Neuronal stem cell (in vitro differentiated cells): ENCODE measurements at regions not wholly inside any gene's neighbourhood (a gene's known extent, or its start where the extent isn't known, plus 50 kb on each side); places are given as distances from the start of the nearest gene placed in this dataset.

Source experiments
- DNase-seq: peaks from one replicate; pipeline ENCODE4 v3.0.0-alpha.2; 2013; ENCODE audit warnings: low spot score
- H2AFZ ChIP-seq: one replicate; pipeline ENCODE4 v1.6.1; 2013; ENCODE audit warnings: mild to moderate bottlenecking, low read length, inconsistent platforms
- H2AK5ac ChIP-seq: 2 replicates; pipeline ENCODE4 v1.6.1; 2013; ENCODE audit warnings: low read depth, mild to moderate bottlenecking, inconsistent platforms, low read length, moderate library complexity, mixed read lengths
- H2BK120ac ChIP-seq: 2 replicates; pipeline ENCODE4 v1.6.1; 2013; ENCODE audit warnings: low read depth, mild to moderate bottlenecking, inconsistent platforms, low read length, moderate library complexity, mixed read lengths
- H2BK12ac ChIP-seq: one replicate; pipeline ENCODE4 v1.6.1; 2013; ENCODE audit warnings: low read length, inconsistent platforms
- H2BK15ac ChIP-seq: 2 replicates; pipeline ENCODE4 v1.6.1; 2013; ENCODE audit warnings: mild to moderate bottlenecking, low read length, inconsistent platforms, mixed read lengths
- H2BK5ac ChIP-seq: one replicate; pipeline ENCODE4 v1.6.1; 2013; ENCODE audit warnings: inconsistent platforms, mild to moderate bottlenecking, low read length, moderate library complexity
- H3K14ac ChIP-seq: one replicate; pipeline ENCODE4 v1.6.1; 2013; ENCODE audit warnings: low read length, inconsistent platforms
- H3K18ac ChIP-seq: 2 replicates; pipeline ENCODE4 v1.6.1; 2013; ENCODE audit warnings: low read length, inconsistent platforms
- H3K23ac ChIP-seq: 2 replicates; pipeline ENCODE4 v1.6.1; 2013; ENCODE audit warnings: low read depth, mild to moderate bottlenecking, mixed read lengths, low read length, inconsistent platforms; ENCODE audit not compliant: poor library complexity
- H3K27ac ChIP-seq: replicated peaks from 3 replicates; pipeline ENCODE4 v1.5.1; 2013; ENCODE audit warnings: low read length, inconsistent platforms
- H3K27me3 ChIP-seq, 3 experiments: 2 replicates each; pipeline ENCODE4 v1.6.1; 2013; ENCODE audit warnings: low read length in 3 of 3, mild to moderate bottlenecking in 2 of 3, inconsistent platforms in 1 of 3, low read depth in 1 of 3, mixed read lengths in 1 of 3, moderate library complexity in 1 of 3; ENCODE audit not compliant: control insufficient read depth in 3 of 3, insufficient read depth in 3 of 3
- H3K36me3 ChIP-seq, 2 donors: replicated peaks in 1 of 2; 2 replicates each; pipeline ENCODE4 v1.6.1; 2013; ENCODE audit warnings: low read length in 2 of 2; ENCODE audit not compliant: control insufficient read depth in 2 of 2, insufficient read depth in 2 of 2
- H3K4ac ChIP-seq: 2 replicates; pipeline ENCODE4 v1.6.1; 2013; ENCODE audit warnings: inconsistent platforms, mild to moderate bottlenecking, low read length, moderate library complexity
- H3K4me1 ChIP-seq, 2 donors: 1 replicate in 1 of 2; 2 replicates in 1 of 2; pipeline ENCODE4 v1.6.1; 2013; ENCODE audit warnings: low read length in 2 of 2, low read depth in 1 of 2; ENCODE audit not compliant: control insufficient read depth in 2 of 2, insufficient read depth in 1 of 2
- H3K4me2 ChIP-seq: one replicate; pipeline ENCODE4 v1.6.1; 2013; ENCODE audit warnings: mild to moderate bottlenecking, low read length, inconsistent platforms; ENCODE audit not compliant: insufficient read depth, poor library complexity, severe bottlenecking
- H3K4me3 ChIP-seq, 2 donors: 2 replicates each; pipeline ENCODE4 v1.5.1; 2013; ENCODE audit warnings: low read length in 2 of 2, mild to moderate bottlenecking in 2 of 2, inconsistent platforms in 1 of 2, moderate library complexity in 1 of 2
- H3K79me1 ChIP-seq: one replicate; pipeline ENCODE4 v1.6.1; 2013; ENCODE audit warnings: low read depth, mild to moderate bottlenecking, inconsistent platforms, low read length, moderate library complexity
- H3K9ac ChIP-seq: one replicate; pipeline ENCODE4 v1.6.1; 2013; ENCODE audit warnings: mild to moderate bottlenecking, low read depth, low read length, inconsistent platforms; ENCODE audit not compliant: poor library complexity
- H3K9me3 ChIP-seq, 2 donors: replicated peaks in 1 of 2; 2 replicates each; pipeline versions ENCODE3 to v1.6.1; 2013; ENCODE audit warnings: low read length in 2 of 2, mild to moderate bottlenecking in 2 of 2, inconsistent platforms in 1 of 2, low read depth in 1 of 2, mixed read lengths in 1 of 2, moderate library complexity in 1 of 2; ENCODE audit not compliant: control insufficient read depth in 2 of 2, insufficient read depth in 1 of 2
- H4K8ac ChIP-seq: one replicate; pipeline ENCODE4 v1.6.1; 2013; ENCODE audit warnings: low read depth, mild to moderate bottlenecking, inconsistent platforms, low read length, moderate library complexity
- H4K91ac ChIP-seq: one replicate; pipeline ENCODE4 v1.6.1; 2013; ENCODE audit warnings: low read length, low read depth, mild to moderate bottlenecking, inconsistent platforms; ENCODE audit not compliant: poor library complexity
- WGBS, 2 donors: extraction: QIAGEN DNeasy Blood & Tissue Kit; methylation state at CpG; one replicate each; pipeline ENCODE4 v1.1.7; 2013; ENCODE audit warnings: missing lambda C conversion rate in 2 of 2, mixed read lengths in 1 of 2; ENCODE audit not compliant: insufficient read length in 2 of 2, insufficient replicate concordance in 1 of 2; ENCODE audit errors: extremely low coverage in 2 of 2; 5-methylcytosine and 5-hydroxymethylcytosine counted together

GRCh38 chr14:42111355-42111754 is 504.7 kb downstream of the LRFN5 start:
- no peak overlapping the region for H2BK12ac ChIP-seq
- no peak overlapping the region for H3K14ac ChIP-seq
- H4K91ac ChIP-seq: no peak overlapping the region
- H3K9ac ChIP-seq: no peak overlapping the region
- H3K4ac ChIP-seq: no peak overlapping the region
- H3K4me2 ChIP-seq: no peak overlapping the region
- no peak overlapping the region for H3K27ac ChIP-seq
- no peaks in the 10 kb centered on the region for H3K36me3 ChIP-seq
- no peak overlapping the region for H2BK15ac ChIP-seq
- no peak overlapping the region for H2AK5ac ChIP-seq
- H3K79me1 ChIP-seq: no peaks in the 10 kb centered on the region
- no peak overlapping the region for H4K8ac ChIP-seq
- H3K9me3 ChIP-seq: peaks cover 9 to 10% of the 10 kb centered on the region in 2 donors
- no peak overlapping the region for H3K23ac ChIP-seq
- H3K4me1 ChIP-seq: no peaks in the 10 kb centered on the region
- H3K18ac ChIP-seq: no peak overlapping the region
- no peak overlapping the region for H2BK5ac ChIP-seq
- no peak for DNase-seq
- no CpG with 5 or more reads among the region's 2 CpGs for WGBS, 2 donors
- no peaks in the 10 kb centered on the region for H3K27me3 ChIP-seq
- H2BK120ac ChIP-seq: no peak overlapping the region
- H3K4me3 ChIP-seq: no peak overlapping the region
- H2AFZ ChIP-seq: no peak overlapping the region

- Histone ChIP-seq H3K9ac (no peak overlapping the region), H3K79me1 (no peaks in the 10 kb centered on the region), H3K4me3 (no peak overlapping the region), H3K9me3 (peaks cover 9 to 10% of the 10 kb centered on the region in 2 donors), H2BK15ac (no peak overlapping the region), H2AFZ (peak overlapping the region; percentile 3), H3K27ac (no peak overlapping the region), H2BK12ac (no peak overlapping the region), H2AK5ac (no peak overlapping the region), H3K14ac (peak overlapping the region; percentile 17), H2BK5ac (no peak overlapping the region), H3K4me2 (no peak overlapping the region), H3K18ac (no peak overlapping the region), H2BK120ac (no peak overlapping the region), H3K36me3 (no peaks in the 10 kb centered on the region), H3K27me3 (no peaks in the 10 kb centered on the region), H4K8ac (no peak overlapping the region), H3K4ac (no peak overlapping the region), H3K4me1 (no peaks in the 10 kb centered on the region), H3K23ac (no peak overlapping the region), H4K91ac (no peak overlapping the region)
- no peak for DNase-seq
- no CpG with 5 or more reads among the region's 1 CpG for WGBS, 2 donors
Measured at GRCh38 chr14:42110167-42110566, 503.5 kb downstream of the LRFN5 start.

DNA sequence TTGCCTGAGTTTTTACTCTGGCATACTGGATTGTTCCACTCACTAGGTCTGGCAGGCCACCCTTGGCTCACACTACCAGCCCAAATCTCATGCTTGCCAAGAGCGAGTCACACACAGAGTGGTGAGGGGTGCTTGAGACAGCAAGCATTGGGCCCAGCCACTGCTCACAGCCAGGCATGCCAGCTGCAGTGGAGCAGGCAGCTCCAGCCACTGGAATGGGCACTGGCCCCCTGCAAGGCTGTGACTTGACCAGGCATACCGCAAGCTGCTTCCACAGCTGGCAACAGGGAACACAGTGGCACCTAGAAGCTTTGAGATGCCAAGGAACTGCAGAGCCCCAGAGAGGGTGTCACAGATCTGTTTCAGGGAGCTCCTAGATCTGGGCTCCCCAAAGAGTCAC is 488.5 kb downstream of the LRFN5 start:
- H3K4me3 ChIP-seq: peak overlapping the region in 1 of 2 donors; percentile 22
- no peak for DNase-seq
- H2AFZ ChIP-seq: no peak overlapping the region
- no peak overlapping the region for H3K27ac ChIP-seq
- H3K23ac ChIP-seq: no peak overlapping the region
- no peak overlapping the region for H3K4me2 ChIP-seq
- no peak overlapping the region for H2BK5ac ChIP-seq
- no peak overlapping the region for H3K9ac ChIP-seq
- H4K8ac ChIP-seq: no peak overlapping the region
- H3K14ac ChIP-seq: no peak overlapping the region
- H3K79me1 ChIP-seq: no peaks in the 10 kb centered on the region
- H2BK120ac ChIP-seq: no peak overlapping the region
- no peaks in the 10 kb centered on the region for H3K4me1 ChIP-seq
- no peak overlapping the region for H2AK5ac ChIP-seq
- H2BK12ac ChIP-seq: peak overlapping the region; percentile 63
- no peak overlapping the region for H2BK15ac ChIP-seq
- whole genome bisulfite sequencing, 2 donors: no CpG with 5 or more reads among the region's 2 CpGs
- H3K9me3 ChIP-seq: no peaks in the 10 kb centered on the region
- H3K27me3 ChIP-seq: no peaks in the 10 kb centered on the region
- no peak overlapping the region for H3K18ac ChIP-seq
- H4K91ac ChIP-seq: no peak overlapping the region
- no peak overlapping the region for H3K4ac ChIP-seq
- H3K36me3 ChIP-seq: no peaks in the 10 kb centered on the region

GRCh38 chr14:42090122-42090521 is 483.4 kb downstream of the LRFN5 start:
- Histone ChIP-seq H4K8ac (no peak overlapping the region), H3K4me2 (no peak overlapping the region), H3K9me3 (no peaks in the 10 kb centered on the region), H3K79me1 (no peaks in the 10 kb centered on the region), H2BK5ac (no peak overlapping the region), H2AK5ac (no peak overlapping the region), H3K18ac (no peak overlapping the region), H3K4ac (no peak overlapping the region), H3K4me3 (no peak overlapping the region), H2BK12ac (no peak overlapping the region), H3K14ac (no peak overlapping the region), H3K27ac (no peak overlapping the region), H2BK15ac (no peak overlapping the region), H3K4me1 (no peaks in the 10 kb centered on the region), H2AFZ (no peak overlapping the region), H3K36me3 (no peaks in the 10 kb centered on the region), H3K27me3 (no peaks in the 10 kb centered on the region), H3K23ac (no peak overlapping the region), H4K91ac (no peak overlapping the region), H2BK120ac (no peak overlapping the region), H3K9ac (no peak overlapping the region)
- WGBS, 2 donors: no CpG with 5 or more reads among the region's 3 CpGs
- no peak for DNase-seq
